ENCODE measurements at regions not wholly inside any gene's neighbourhood (a gene's known extent, or its start where the extent isn't known, plus 50 kb on each side); places are given as distances from the start of the nearest gene placed in this dataset.
A peak's percentile ranks its signal among the peaks of the same experiment; 100 is the strongest.
"Not testable (repeated sequence)": the region's sequence is repeated elsewhere in the genome, so short reads cannot be mapped to it uniquely, and the experiment has no call there.

DNA sequence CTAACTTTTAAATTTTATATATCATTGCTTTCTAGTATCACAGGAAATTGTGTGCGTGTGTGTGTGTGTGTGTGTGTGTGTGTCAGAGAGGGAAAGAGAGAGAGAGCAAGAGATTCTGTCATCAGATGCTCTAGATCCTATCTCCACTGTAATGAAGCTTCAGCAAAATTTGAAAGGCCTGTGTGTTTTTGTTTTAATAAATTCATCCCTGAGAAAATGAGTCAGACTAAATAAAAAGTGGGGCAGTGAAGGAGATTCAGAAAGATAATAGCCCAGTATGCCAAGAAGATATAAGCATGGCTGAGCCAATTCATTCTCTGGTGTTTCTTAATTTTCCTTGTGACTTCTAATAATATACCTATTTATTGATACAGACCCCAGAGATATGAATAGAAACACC is 184.2 kb upstream of the TMEM196 start:
- TF ChIP-seq, protein P1, sequence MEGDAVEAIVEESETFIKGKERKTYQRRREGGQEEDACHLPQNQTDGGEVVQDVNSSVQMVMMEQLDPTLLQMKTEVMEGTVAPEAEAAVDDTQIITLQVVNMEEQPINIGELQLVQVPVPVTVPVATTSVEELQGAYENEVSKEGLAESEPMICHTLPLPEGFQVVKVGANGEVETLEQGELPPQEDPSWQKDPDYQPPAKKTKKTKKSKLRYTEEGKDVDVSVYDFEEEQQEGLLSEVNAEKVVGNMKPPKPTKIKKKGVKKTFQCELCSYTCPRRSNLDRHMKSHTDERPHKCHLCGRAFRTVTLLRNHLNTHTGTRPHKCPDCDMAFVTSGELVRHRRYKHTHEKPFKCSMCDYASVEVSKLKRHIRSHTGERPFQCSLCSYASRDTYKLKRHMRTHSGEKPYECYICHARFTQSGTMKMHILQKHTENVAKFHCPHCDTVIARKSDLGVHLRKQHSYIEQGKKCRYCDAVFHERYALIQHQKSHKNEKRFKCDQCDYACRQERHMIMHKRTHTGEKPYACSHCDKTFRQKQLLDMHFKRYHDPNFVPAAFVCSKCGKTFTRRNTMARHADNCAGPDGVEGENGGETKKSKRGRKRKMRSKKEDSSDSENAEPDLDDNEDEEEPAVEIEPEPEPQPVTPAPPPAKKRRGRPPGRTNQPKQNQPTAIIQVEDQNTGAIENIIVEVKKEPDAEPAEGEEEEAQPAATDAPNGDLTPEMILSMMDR (IDR thresholded peaks at IDR 0.05): no peak
- H2AFZ ChIP-seq (ENCODE audit: insufficient read depth, low read depth, low read length, poor library complexity, severe bottlenecking): no peak overlapping the region
- Mint-ChIP-seq H3K27ac (peak overlapping the region in 3 of 7 donors; percentile 8 to 46 (median 19)), H3K4me1 (peaks cover 8% of the 10 kb centered on the region), H3K27me3 (ENCODE audit: low read depth in 3 of 3) (no peaks in the 10 kb centered on the region), H3K9me3 (peaks cover 10 to 27% (median 14%) of the 10 kb centered on the region in 7 donors), H3K36me3 (no peaks in the 10 kb centered on the region), H3K4me3 (no peak overlapping the region)
- H3K9me3 ChIP-seq (replicated peaks in 1 of 2; ENCODE audit: control insufficient read depth in 1 of 2, insufficient read depth in 1 of 2, low read length in 2 of 2): peaks cover 12 to 23% of the 10 kb centered on the region in 2 donors
- no peaks in the 10 kb centered on the region for H4K20me1 ChIP-seq (ENCODE audit: insufficient read depth, low read length)
- intact Hi-C loops (cut with micrococcal nuclease): no loop called here
- no peaks in the 10 kb centered on the region for H3K4me1 ChIP-seq (ENCODE audit: control insufficient read depth in 1 of 2, insufficient read depth in 2 of 2, low read length in 2 of 2)
- no peaks in the 10 kb centered on the region for H3K79me2 ChIP-seq (ENCODE audit: insufficient read depth, low read length)
- H3K4me2 ChIP-seq (replicated peaks; ENCODE audit: extremely low read depth, low read length, poor library complexity, severe bottlenecking): no peak overlapping the region
- no peak overlapping the region for H3K9ac ChIP-seq (ENCODE audit: insufficient read depth, low read length, poor library complexity, severe bottlenecking)
- no peak for DNase-seq
- H3K36me3 ChIP-seq (replicated peaks in 1 of 2; ENCODE audit: control insufficient read depth in 1 of 2, insufficient read depth in 2 of 2, low read length in 2 of 2): no peaks in the 10 kb centered on the region
- WGBS (ENCODE audit: insufficient coverage): no CpG with 5 or more reads among the region's 1 CpG
- no peak overlapping the region for H3K4me3 ChIP-seq (replicated peaks in 1 of 3; ENCODE audit: low read depth in 2 of 3, low read length in 3 of 3)
- H3K27ac ChIP-seq (ENCODE audit: low read depth in 1 of 2, low read length in 2 of 2): no peak overlapping the region
- H3K27me3 ChIP-seq (ENCODE audit: control insufficient read depth in 2 of 2, insufficient read depth in 2 of 2, low read length in 2 of 2): no peaks in the 10 kb centered on the region

DNA sequence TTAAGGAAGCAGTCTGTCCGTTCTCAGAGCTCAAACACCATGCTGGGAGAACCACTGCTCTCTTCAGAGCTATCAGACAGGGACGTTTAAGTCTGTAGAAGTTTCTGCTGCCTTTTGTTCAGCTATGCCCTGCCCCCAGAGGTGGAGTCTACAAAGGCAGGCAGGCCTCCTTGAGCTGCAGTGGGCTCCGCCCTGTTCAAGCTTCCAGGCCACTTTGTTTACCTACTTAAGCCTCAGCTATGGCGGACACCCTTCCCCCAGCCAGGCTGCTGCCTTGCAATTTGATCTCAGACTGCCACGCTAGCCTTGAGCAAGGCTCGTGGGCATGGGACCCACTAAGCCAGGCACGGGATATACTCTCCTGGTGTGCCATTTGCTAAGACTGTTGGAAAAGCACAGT is 180.7 kb upstream of the TMEM196 start:
- H3K79me2 ChIP-seq (ENCODE audit: insufficient read depth, low read length); H3K4me1 ChIP-seq (ENCODE audit: control insufficient read depth in 1 of 2, insufficient read depth in 2 of 2, low read length in 2 of 2); H3K4me2 ChIP-seq (replicated peaks; ENCODE audit: extremely low read depth, low read length, poor library complexity, severe bottlenecking); DNase-seq; H4K20me1 ChIP-seq (ENCODE audit: insufficient read depth, low read length); H3K27me3 ChIP-seq (ENCODE audit: control insufficient read depth in 2 of 2, insufficient read depth in 2 of 2, low read length in 2 of 2); intact Hi-C loops (cut with micrococcal nuclease); H2AFZ ChIP-seq (ENCODE audit: insufficient read depth, low read depth, low read length, poor library complexity, severe bottlenecking); H3K27ac ChIP-seq (ENCODE audit: low read depth in 1 of 2, low read length in 2 of 2); H3K27ac Mint-ChIP-seq; H3K36me3 ChIP-seq (replicated peaks in 1 of 2; ENCODE audit: control insufficient read depth in 1 of 2, insufficient read depth in 2 of 2, low read length in 2 of 2); H3K4me3 Mint-ChIP-seq; H3K27me3 Mint-ChIP-seq (ENCODE audit: low read depth in 3 of 3); H3K36me3 Mint-ChIP-seq; H3K9ac ChIP-seq (ENCODE audit: insufficient read depth, low read length, poor library complexity, severe bottlenecking); H3K4me1 Mint-ChIP-seq; H3K4me3 ChIP-seq (replicated peaks in 1 of 3; ENCODE audit: low read depth in 2 of 3, low read length in 3 of 3): not testable (repeated sequence)
- 86% methylated on average over 5 of the region's 7 CpGs for WGBS (ENCODE audit: insufficient coverage)
- peaks cover 12 to 23% of the 10 kb centered on the region in 2 donors for H3K9me3 ChIP-seq (replicated peaks in 1 of 2; ENCODE audit: control insufficient read depth in 1 of 2, insufficient read depth in 1 of 2, low read length in 2 of 2)
- peaks cover 20 to 33% (median 29%) of the 10 kb centered on the region in 7 donors for H3K9me3 Mint-ChIP-seq

DNA sequence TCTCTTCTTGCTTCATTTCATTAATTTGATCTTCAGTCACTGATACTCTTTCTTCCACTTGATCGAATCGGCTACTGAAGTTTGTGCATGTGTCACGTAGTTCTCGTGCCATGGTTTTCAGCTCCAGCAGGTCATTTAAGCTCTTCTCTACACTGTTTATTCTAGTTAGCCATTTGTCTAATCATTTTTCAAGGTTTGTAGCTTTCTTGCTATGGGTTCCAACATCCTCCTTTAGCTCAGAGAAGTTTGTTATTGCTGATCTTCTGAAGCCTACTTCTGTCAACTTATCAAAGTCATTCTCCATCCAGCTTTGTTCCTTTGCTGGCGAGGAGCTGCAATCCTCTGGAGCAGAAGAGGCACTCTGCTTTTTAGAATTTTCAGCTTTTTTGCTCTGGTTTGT is 180.0 kb upstream of the TMEM196 start:
- H3K4me3 ChIP-seq (replicated peaks in 1 of 3; ENCODE audit: low read depth in 2 of 3, low read length in 3 of 3); H3K79me2 ChIP-seq (ENCODE audit: insufficient read depth, low read length); H3K4me2 ChIP-seq (replicated peaks; ENCODE audit: extremely low read depth, low read length, poor library complexity, severe bottlenecking); H3K36me3 ChIP-seq (replicated peaks in 1 of 2; ENCODE audit: control insufficient read depth in 1 of 2, insufficient read depth in 2 of 2, low read length in 2 of 2); DNase-seq; H3K4me1 Mint-ChIP-seq; intact Hi-C loops (cut with micrococcal nuclease); H3K9ac ChIP-seq (ENCODE audit: insufficient read depth, low read length, poor library complexity, severe bottlenecking); H3K27me3 Mint-ChIP-seq (ENCODE audit: low read depth in 3 of 3); H4K20me1 ChIP-seq (ENCODE audit: insufficient read depth, low read length); H3K27me3 ChIP-seq (ENCODE audit: control insufficient read depth in 2 of 2, insufficient read depth in 2 of 2, low read length in 2 of 2); H2AFZ ChIP-seq (ENCODE audit: insufficient read depth, low read depth, low read length, poor library complexity, severe bottlenecking); H3K27ac Mint-ChIP-seq; H3K27ac ChIP-seq (ENCODE audit: low read depth in 1 of 2, low read length in 2 of 2); H3K36me3 Mint-ChIP-seq; H3K4me3 Mint-ChIP-seq; H3K4me1 ChIP-seq (ENCODE audit: control insufficient read depth in 1 of 2, insufficient read depth in 2 of 2, low read length in 2 of 2): not testable (repeated sequence)
- 100% methylated on average over 2 of the region's 5 CpGs for WGBS (ENCODE audit: insufficient coverage)
- H3K9me3 Mint-ChIP-seq: peaks cover 23 to 35% (median 29%) of the 10 kb centered on the region in 7 donors
- H3K9me3 ChIP-seq (replicated peaks in 1 of 2; ENCODE audit: control insufficient read depth in 1 of 2, insufficient read depth in 1 of 2, low read length in 2 of 2): peaks cover 12 to 23% of the 10 kb centered on the region in 2 donors

Data from CD14-positive monocyte (primary cell).